GM12875 (cell line): ENCODE measurements at regions not wholly inside any gene's neighbourhood (a gene's known extent, or its start where the extent isn't known, plus 50 kb on each side); places are given as distances from the start of the nearest gene placed in this dataset.

Source experiments
- H3K4me3 ChIP-seq: one replicate; pipeline ENCODE4 v1.5.1; 2011; ENCODE audit warnings: low read depth, low read length, control low read depth
- CTCF ChIP-seq: IDR thresholded peaks from 2 replicates; pipeline ENCODE4 v1.5.1; 2011; ENCODE audit warnings: low read depth, mild to moderate bottlenecking, control low read depth, inconsistent platforms, low read length, moderate library complexity, borderline replicate concordance; ENCODE audit not compliant: insufficient read depth

- H3K4me3 ChIP-seq = no peak overlapping the region
- no peak for TF ChIP-seq CTCF
These were observed 311.3 kb upstream of the CNR1 start for GRCh38 chr6:88477413-88477812.

GRCh38 chr6:88476388-88476787, 310.2 kb upstream of the CNR1 start:
- H3K4me3 ChIP-seq = no peak overlapping the region
- no peak for TF ChIP-seq CTCF

- H3K4me3 ChIP-seq = no peak overlapping the region
- no peak for TF ChIP-seq CTCF
These were observed 308.6 kb upstream of the CNR1 start for GRCh38 chr6:88474720-88475119.

GRCh38 chr6:88473589-88473988, 307.4 kb upstream of the CNR1 start:
- TF ChIP-seq CTCF = no peak
- H3K4me3 ChIP-seq = no peak overlapping the region

- TF ChIP-seq CTCF = no peak
- H3K4me3 ChIP-seq = no peak overlapping the region
These were observed 306.8 kb upstream of the CNR1 start for GRCh38 chr6:88472851-88473525.

- no peak for TF ChIP-seq CTCF
These were observed 293.5 kb upstream of the CNR1 start for GRCh38 chr6:88459643-88460042.

GRCh38 chr6:88459189-88459588, 293.0 kb upstream of the CNR1 start:
- no peak for TF ChIP-seq CTCF
- no peak overlapping the region for H3K4me3 ChIP-seq

More at GRCh38 chr6:88459643-88460042, 293.5 kb upstream of the CNR1 start:
- H3K4me3 ChIP-seq = no peak overlapping the region
